GM13977 (cell line): ENCODE measurements at regions not wholly inside any gene's neighbourhood (a gene's known extent, or its start where the extent isn't known, plus 50 kb on each side); places are given as distances from the start of the nearest gene placed in this dataset.

Experiments
- DNase-seq: peaks from one replicate; pipeline ENCODE4 v3.0.0; 2012; ENCODE audit warnings: low spot score
- in situ Hi-C: fragments of 300-500 bp; cut with MboI; formaldehyde crosslinking; loops from one replicate; pipeline ENCODE4 v1.12.0; 2022; ENCODE audit warnings: low sequenced_read_pairs, low pct_unique_long_range_greater_than_20kb, mixed read lengths, inconsistent platforms; ENCODE audit not compliant: unreplicated experiment
- TF ChIP-seq, protein P1 (sequence below): IDR thresholded peaks from 2 replicates; pipeline ENCODE4 v1.5.1; 2012; ENCODE audit warnings: mild to moderate bottlenecking, control low read depth; ENCODE audit not compliant: insufficient read depth; ENCODE audit errors: extremely low read depth, missing control alignments

DNA sequence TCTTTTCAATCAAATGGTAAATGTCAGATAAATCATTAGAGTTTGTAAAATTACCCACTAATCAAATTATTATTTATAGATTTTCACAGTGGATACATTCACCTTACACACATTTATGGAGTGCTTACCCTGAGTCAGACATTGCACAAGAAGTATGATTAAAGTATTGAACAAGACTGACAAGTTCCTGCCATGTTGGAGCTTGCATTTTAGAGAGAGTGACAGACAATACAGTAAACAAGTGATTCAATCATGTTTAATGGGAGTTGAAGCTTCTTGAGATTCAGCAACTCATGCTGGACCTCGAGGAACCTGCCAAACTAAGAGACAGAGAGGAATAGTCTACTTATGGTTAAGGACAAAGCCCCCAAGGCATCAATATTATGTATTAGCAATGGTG, 487.8 kb downstream of the PCDH17 start:
- TF ChIP-seq, protein P1, sequence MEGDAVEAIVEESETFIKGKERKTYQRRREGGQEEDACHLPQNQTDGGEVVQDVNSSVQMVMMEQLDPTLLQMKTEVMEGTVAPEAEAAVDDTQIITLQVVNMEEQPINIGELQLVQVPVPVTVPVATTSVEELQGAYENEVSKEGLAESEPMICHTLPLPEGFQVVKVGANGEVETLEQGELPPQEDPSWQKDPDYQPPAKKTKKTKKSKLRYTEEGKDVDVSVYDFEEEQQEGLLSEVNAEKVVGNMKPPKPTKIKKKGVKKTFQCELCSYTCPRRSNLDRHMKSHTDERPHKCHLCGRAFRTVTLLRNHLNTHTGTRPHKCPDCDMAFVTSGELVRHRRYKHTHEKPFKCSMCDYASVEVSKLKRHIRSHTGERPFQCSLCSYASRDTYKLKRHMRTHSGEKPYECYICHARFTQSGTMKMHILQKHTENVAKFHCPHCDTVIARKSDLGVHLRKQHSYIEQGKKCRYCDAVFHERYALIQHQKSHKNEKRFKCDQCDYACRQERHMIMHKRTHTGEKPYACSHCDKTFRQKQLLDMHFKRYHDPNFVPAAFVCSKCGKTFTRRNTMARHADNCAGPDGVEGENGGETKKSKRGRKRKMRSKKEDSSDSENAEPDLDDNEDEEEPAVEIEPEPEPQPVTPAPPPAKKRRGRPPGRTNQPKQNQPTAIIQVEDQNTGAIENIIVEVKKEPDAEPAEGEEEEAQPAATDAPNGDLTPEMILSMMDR = no peak
- no peak for DNase-seq
- in situ Hi-C loops = no loop called here

DNA sequence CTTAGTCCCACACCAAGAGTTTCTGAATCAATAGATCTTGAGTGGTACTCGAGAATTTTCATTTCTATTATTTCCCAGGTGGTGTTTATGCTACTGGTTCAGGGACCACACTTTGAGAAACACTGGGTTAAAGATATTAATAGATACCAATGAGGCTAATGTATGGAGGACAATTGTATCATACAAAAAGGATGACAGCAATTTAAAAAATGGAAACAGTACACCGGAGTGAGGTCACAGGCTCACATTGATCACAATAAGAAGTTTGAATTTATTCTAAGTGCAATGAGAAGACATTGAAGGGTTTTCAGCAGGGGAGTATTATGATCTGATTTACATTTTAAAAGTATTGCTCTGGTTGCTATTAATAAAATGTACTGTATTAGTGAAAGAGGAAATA, 488.3 kb downstream of the PCDH17 start:
- TF ChIP-seq, protein P1 = no peak
- in situ Hi-C loops = no loop called here
- no peak for DNase-seq

DNA sequence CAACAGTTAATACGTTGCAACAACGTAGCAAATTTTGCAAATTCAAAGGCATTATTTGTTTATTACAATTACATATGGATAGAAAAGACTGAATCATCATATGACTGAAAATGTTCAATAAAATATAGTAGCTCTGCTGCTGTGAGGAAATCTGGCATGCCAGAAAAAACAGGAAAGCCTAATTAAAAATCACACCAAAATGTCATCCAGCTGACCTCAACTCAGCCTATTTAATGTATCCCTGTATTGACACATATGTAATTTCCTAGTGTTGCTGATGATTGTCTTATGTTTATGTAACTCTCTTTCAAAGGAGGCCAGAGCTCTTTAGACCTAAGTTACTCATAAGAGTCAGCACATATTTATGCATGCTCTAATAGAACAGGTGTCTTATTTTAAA, 495.0 kb downstream of the PCDH17 start:
- in situ Hi-C loops = no loop called here
- DNase-seq = no peak
- TF ChIP-seq, protein P1 = no peak

DNA sequence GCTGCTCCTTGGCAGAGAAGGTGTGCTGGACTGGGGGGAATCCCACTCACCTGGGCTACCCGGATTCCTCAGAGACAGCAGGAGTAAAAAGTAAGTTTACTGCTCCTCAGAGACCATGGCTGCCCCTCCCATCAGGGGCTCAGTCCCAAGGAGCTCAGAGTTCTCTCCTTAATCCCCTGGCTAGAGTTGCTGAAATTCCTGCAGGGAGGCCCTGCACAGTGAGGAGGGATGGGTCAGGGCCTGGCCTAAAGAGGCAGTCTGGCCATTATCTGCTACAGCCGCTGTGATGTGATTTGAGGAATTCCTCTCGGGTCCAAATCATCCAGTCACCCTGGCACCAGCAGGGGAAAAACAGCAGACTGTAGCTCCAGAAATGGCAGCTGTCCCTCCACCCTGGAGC, 502.5 kb downstream of the PCDH17 start:
- DNase-seq = no peak
- in situ Hi-C loops = no loop called here
- TF ChIP-seq, protein P1 = no peak

DNA sequence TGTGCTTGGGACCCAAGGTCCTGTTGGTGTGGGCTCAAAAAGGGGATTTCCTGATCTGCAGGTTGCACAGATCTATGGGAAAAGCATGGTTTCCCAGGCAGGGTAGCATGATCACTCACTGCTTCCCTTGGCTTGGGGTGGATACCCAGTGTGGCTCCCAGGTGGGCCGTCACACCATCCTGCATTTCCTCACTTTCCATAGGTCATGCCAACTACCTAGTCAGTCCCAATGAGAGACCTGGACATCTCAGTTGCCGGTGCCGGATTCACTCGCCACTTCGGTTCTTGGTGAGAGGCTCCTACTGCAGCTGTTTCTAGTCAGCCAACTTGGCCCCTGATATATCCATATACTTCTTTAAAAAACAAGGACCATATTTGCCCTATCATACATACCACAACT, 503.0 kb downstream of the PCDH17 start:
- in situ Hi-C loops = no loop called here
- DNase-seq = no peak
- TF ChIP-seq, protein P1 = no peak

DNA sequence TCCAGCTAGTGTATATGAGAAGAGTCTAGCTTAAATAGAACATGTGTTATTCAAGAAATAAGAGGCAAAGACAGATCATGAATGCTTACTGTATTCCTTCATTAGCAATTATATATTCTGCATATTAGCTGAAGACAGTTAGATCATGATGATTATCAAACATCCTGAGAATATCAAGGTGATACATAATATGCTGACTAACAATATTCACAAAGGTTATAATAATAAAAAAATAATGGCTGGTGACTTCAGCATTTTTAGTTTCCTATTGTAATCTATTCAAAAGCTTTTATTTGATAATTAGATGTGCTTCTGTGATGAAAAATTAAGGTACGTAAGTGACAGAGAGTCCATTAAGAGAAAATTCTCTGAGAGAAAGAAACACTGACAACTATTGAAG, 511.4 kb downstream of the PCDH17 start:
- no peak for DNase-seq
- in situ Hi-C loops = no loop called here

More for the DNA sequence above, 511.4 kb downstream of the PCDH17 start:
- TF ChIP-seq, protein P1 = no peak
